Stimulated activated memory B cell treated with anti-CD40 and anti-IgM and Interleukin-4, amounts not matched to agents 10 μg/mL and 1 μg/mL and 100 μg/mL, for 72 hours (primary cell): ENCODE measurements at regions not wholly inside any gene's neighbourhood (a gene's known extent, or its start where the extent isn't known, plus 50 kb on each side); places are given as distances from the start of the nearest gene placed in this dataset.
"Not testable (repeated sequence)": the region's sequence is repeated elsewhere in the genome, so short reads cannot be mapped to it uniquely, and the experiment has no call there.

Source experiments
- ATAC-seq: fragments of 150-1000 bp; cut with Tn5 transposase; 2 replicates; pipeline ENCODE4 v1.10.0; 2021
- H3K27ac Mint-ChIP-seq: one replicate; pipeline ENCODE4 v1.8.0; 2022; ENCODE audit warnings: mild to moderate bottlenecking, mixed read lengths
- H3K27me3 Mint-ChIP-seq: one replicate; pipeline ENCODE4 v1.8.0; 2022; ENCODE audit warnings: mixed read lengths
- H3K36me3 Mint-ChIP-seq: one replicate; pipeline ENCODE4 v1.8.0; 2022; ENCODE audit warnings: mixed read lengths
- H3K4me1 Mint-ChIP-seq: one replicate; pipeline ENCODE4 v1.8.0; 2022; ENCODE audit warnings: mixed read lengths
- H3K4me3 Mint-ChIP-seq: one replicate; pipeline ENCODE4 v1.8.0; 2022; ENCODE audit warnings: mild to moderate bottlenecking, moderate library complexity, mixed read lengths
- H3K9me3 Mint-ChIP-seq: one replicate; pipeline ENCODE4 v1.8.0; 2022; ENCODE audit warnings: mixed read lengths

GRCh38 chr13:71382285-71382684 is 484.7 kb downstream of the DACH1 start:
- H3K36me3 Mint-ChIP-seq: no peaks in the 10 kb centered on the region
- H3K27me3 Mint-ChIP-seq: no peaks in the 10 kb centered on the region
- no peak overlapping the region for H3K4me3 Mint-ChIP-seq

GRCh38 chr13:71380191-71380590 is 486.8 kb downstream of the DACH1 start:
- ATAC-seq: no peak

More at GRCh38 chr13:71382285-71382684, 484.7 kb downstream of the DACH1 start:
- Mint-ChIP-seq H3K27ac (no peak overlapping the region), H3K9me3 (peaks cover 7% of the 10 kb centered on the region), H3K4me1 (no peaks in the 10 kb centered on the region)
- no peak for ATAC-seq

GRCh38 chr13:71378961-71379905 is 487.8 kb downstream of the DACH1 start:
- no peaks in the 10 kb centered on the region for H3K27me3 Mint-ChIP-seq
- H3K27ac Mint-ChIP-seq: no peak overlapping the region
- H3K9me3 Mint-ChIP-seq: peaks cover 7% of the 10 kb centered on the region

More at GRCh38 chr13:71380191-71380590, 486.8 kb downstream of the DACH1 start:
- Mint-ChIP-seq H3K4me1 (no peaks in the 10 kb centered on the region), H3K36me3 (no peaks in the 10 kb centered on the region), H3K9me3 (peaks cover 7% of the 10 kb centered on the region), H3K4me3 (no peak overlapping the region), H3K27ac (no peak overlapping the region), H3K27me3 (no peaks in the 10 kb centered on the region)

GRCh38 chr13:71374471-71375049 is 492.4 kb downstream of the DACH1 start:
- Mint-ChIP-seq H3K4me3 (no peak overlapping the region), H3K4me1 (no peaks in the 10 kb centered on the region), H3K36me3 (no peaks in the 10 kb centered on the region), H3K9me3 (no peaks in the 10 kb centered on the region), H3K27ac (no peak overlapping the region), H3K27me3 (no peaks in the 10 kb centered on the region)
- no peak for ATAC-seq

More at GRCh38 chr13:71378961-71379905, 487.8 kb downstream of the DACH1 start:
- no peak overlapping the region for H3K4me3 Mint-ChIP-seq
- ATAC-seq: no peak
- no peaks in the 10 kb centered on the region for H3K36me3 Mint-ChIP-seq
- no peaks in the 10 kb centered on the region for H3K4me1 Mint-ChIP-seq

- Mint-ChIP-seq H3K4me3 (no peak overlapping the region), H3K4me1 (no peaks in the 10 kb centered on the region), H3K27me3 (no peaks in the 10 kb centered on the region), H3K36me3 (no peaks in the 10 kb centered on the region), H3K27ac (no peak overlapping the region), H3K9me3 (peaks cover 3% of the 10 kb centered on the region)
- ATAC-seq: no peak
Observed at GRCh38 chr13:71368336-71368735, 498.7 kb downstream of the DACH1 start.

- ATAC-seq: no peak
- H3K4me3 Mint-ChIP-seq: no peak overlapping the region
- H3K27ac Mint-ChIP-seq: no peak overlapping the region
- H3K4me1 Mint-ChIP-seq: no peaks in the 10 kb centered on the region
- no peaks in the 10 kb centered on the region for H3K36me3 Mint-ChIP-seq
- H3K27me3 Mint-ChIP-seq: no peaks in the 10 kb centered on the region
- H3K9me3 Mint-ChIP-seq: peaks cover 5% of the 10 kb centered on the region
Observed at GRCh38 chr13:71360041-71360440, 507.0 kb downstream of the DACH1 start.

- ATAC-seq: no peak
- Mint-ChIP-seq H3K4me1 (no peaks in the 10 kb centered on the region), H3K36me3 (no peaks in the 10 kb centered on the region), H3K4me3 (no peak overlapping the region), H3K9me3 (peaks cover 5% of the 10 kb centered on the region), H3K27ac (no peak overlapping the region), H3K27me3 (no peaks in the 10 kb centered on the region)
Observed at GRCh38 chr13:71359641-71360040, 507.4 kb downstream of the DACH1 start.

- no peak for ATAC-seq
- Mint-ChIP-seq H3K4me1 (no peaks in the 10 kb centered on the region), H3K9me3 (peaks cover 5% of the 10 kb centered on the region), H3K27ac (no peak overlapping the region), H3K36me3 (no peaks in the 10 kb centered on the region), H3K27me3 (no peaks in the 10 kb centered on the region), H3K4me3 (no peak overlapping the region)
Observed at GRCh38 chr13:71358218-71358617, 508.8 kb downstream of the DACH1 start.

GRCh38 chr13:71355010-71355409 is 512.0 kb downstream of the DACH1 start:
- Mint-ChIP-seq H3K4me3 (no peak overlapping the region), H3K9me3 (peaks cover 5% of the 10 kb centered on the region), H3K36me3 (no peaks in the 10 kb centered on the region), H3K27ac (no peak overlapping the region), H3K4me1 (no peaks in the 10 kb centered on the region), H3K27me3 (no peaks in the 10 kb centered on the region)
- no peak for ATAC-seq

GRCh38 chr13:71350886-71351285 is 516.1 kb downstream of the DACH1 start:
- Mint-ChIP-seq H3K36me3 (no peaks in the 10 kb centered on the region), H3K27ac (no peak overlapping the region), H3K27me3 (no peaks in the 10 kb centered on the region), H3K9me3 (no peaks in the 10 kb centered on the region), H3K4me3 (no peak overlapping the region), H3K4me1 (no peaks in the 10 kb centered on the region)
- ATAC-seq: no peak

GRCh38 chr13:71345856-71346255 is 521.1 kb downstream of the DACH1 start:
- H3K27me3 Mint-ChIP-seq, H3K9me3 Mint-ChIP-seq, H3K4me3 Mint-ChIP-seq, ATAC-seq, H3K27ac Mint-ChIP-seq, H3K36me3 Mint-ChIP-seq, H3K4me1 Mint-ChIP-seq: not testable (repeated sequence)

- no peak for ATAC-seq
- Mint-ChIP-seq H3K27me3 (no peaks in the 10 kb centered on the region), H3K27ac (no peak overlapping the region), H3K4me3 (no peak overlapping the region), H3K9me3 (no peaks in the 10 kb centered on the region), H3K4me1 (no peaks in the 10 kb centered on the region), H3K36me3 (no peaks in the 10 kb centered on the region)
Observed at GRCh38 chr13:71339736-71340135, 527.3 kb downstream of the DACH1 start.

- H3K4me1 Mint-ChIP-seq: no peaks in the 10 kb centered on the region
- peaks cover 1% of the 10 kb centered on the region for H3K9me3 Mint-ChIP-seq
- no peak overlapping the region for H3K4me3 Mint-ChIP-seq
- ATAC-seq: no peak
- no peaks in the 10 kb centered on the region for H3K36me3 Mint-ChIP-seq
- H3K27ac Mint-ChIP-seq: no peak overlapping the region
- H3K27me3 Mint-ChIP-seq: no peaks in the 10 kb centered on the region
Observed at GRCh38 chr13:71339005-71339404, 528.0 kb downstream of the DACH1 start.

- no peak overlapping the region for H3K4me3 Mint-ChIP-seq
- H3K9me3 Mint-ChIP-seq: peaks cover 5% of the 10 kb centered on the region
- no peaks in the 10 kb centered on the region for H3K4me1 Mint-ChIP-seq
- H3K27me3 Mint-ChIP-seq: no peaks in the 10 kb centered on the region
- ATAC-seq: no peak
- no peak overlapping the region for H3K27ac Mint-ChIP-seq
- H3K36me3 Mint-ChIP-seq: no peaks in the 10 kb centered on the region
Observed at GRCh38 chr13:71338070-71338469, 528.9 kb downstream of the DACH1 start.

- H3K36me3 Mint-ChIP-seq: no peaks in the 10 kb centered on the region
- no peaks in the 10 kb centered on the region for H3K4me1 Mint-ChIP-seq
- ATAC-seq: no peak
- no peak overlapping the region for H3K4me3 Mint-ChIP-seq
- H3K27ac Mint-ChIP-seq: no peak overlapping the region
- H3K27me3 Mint-ChIP-seq: no peaks in the 10 kb centered on the region
- H3K9me3 Mint-ChIP-seq: no peaks in the 10 kb centered on the region
Observed at GRCh38 chr13:71327266-71327665, 539.7 kb downstream of the DACH1 start.

GRCh38 chr13:71325556-71325955 is 541.4 kb downstream of the DACH1 start:
- H3K27me3 Mint-ChIP-seq: no peaks in the 10 kb centered on the region
- H3K4me1 Mint-ChIP-seq: no peaks in the 10 kb centered on the region
- H3K9me3 Mint-ChIP-seq: peaks cover 4% of the 10 kb centered on the region

More at GRCh38 chr13:71325556-71325955, 541.4 kb downstream of the DACH1 start:
- no peak for ATAC-seq
- Mint-ChIP-seq H3K27ac (no peak overlapping the region), H3K4me3 (no peak overlapping the region), H3K36me3 (no peaks in the 10 kb centered on the region)
